H1 (cell line): ENCODE measurements at regions not wholly inside any gene's neighbourhood (a gene's known extent, or its start where the extent isn't known, plus 50 kb on each side); places are given as distances from the start of the nearest gene placed in this dataset.

ENCODE experiments used
- CHD1 ChIP-seq: IDR thresholded peaks from 2 replicates; pipeline ENCODE4 v1.6.1; 2012; ENCODE audit warnings: low read depth, low read length, improper control_type of control experiment
- CHD2 ChIP-seq: IDR thresholded peaks from 2 replicates; pipeline ENCODE4 v1.6.1; 2012; ENCODE audit warnings: low read length, improper control_type of control experiment
- CREB1 ChIP-seq: IDR thresholded peaks from 2 replicates; pipeline ENCODE4 v1.6.1; 2012; ENCODE audit warnings: inconsistent platforms
- EZH2 ChIP-seq: fragments of 200-600 bp; sonication (generic); IDR thresholded peaks from 2 replicates; pipeline ENCODE4 v1.7.1; 2012; ENCODE audit warnings: low read depth, mild to moderate bottlenecking, moderate library complexity, low read length, inconsistent platforms; ENCODE audit not compliant: severe bottlenecking
- GABPA ChIP-seq: IDR thresholded peaks from 2 replicates; pipeline ENCODE4 v1.6.1; 2011; ENCODE audit warnings: mild to moderate bottlenecking, low read length, moderate library complexity, borderline replicate concordance; ENCODE audit not compliant: insufficient read depth
- JUND ChIP-seq: IDR thresholded peaks from 2 replicates; pipeline ENCODE4 v1.6.1; 2011; ENCODE audit warnings: mild to moderate bottlenecking, improper control_type of control experiment, low read length
- POLR2A ChIP-seq, 2 experiments: IDR thresholded peaks; 1 replicate in 1 of 2; 2 replicates in 1 of 2; pipeline ENCODE4 v1.6.1; 2011; ENCODE audit warnings: low read depth in 2 of 2, low read length in 2 of 2, mild to moderate bottlenecking in 2 of 2; ENCODE audit errors: control extremely low read depth in 1 of 2
- POLR2AphosphoS5 ChIP-seq: IDR thresholded peaks from 2 replicates; pipeline ENCODE4 v1.6.1; 2011; ENCODE audit warnings: low read depth, low read length
- SIN3A ChIP-seq, 2 experiments: IDR thresholded peaks in 1 of 2; conservative IDR thresholded peaks in 1 of 2; 2 replicates each; pipeline ENCODE4 v1.6.1; 2011 to 2012; ENCODE audit warnings: low read length in 2 of 2, improper control_type of control experiment in 1 of 2, low read depth in 1 of 2, mild to moderate bottlenecking in 1 of 2
- SIX5 ChIP-seq: IDR thresholded peaks from 2 replicates; pipeline ENCODE4 v1.6.1; 2011; ENCODE audit warnings: mild to moderate bottlenecking, low read depth, low read length
- SP4 ChIP-seq: IDR thresholded peaks from 2 replicates; pipeline ENCODE4 v1.6.1; 2012; ENCODE audit warnings: low read length, inconsistent platforms
- TAF1 ChIP-seq: IDR thresholded peaks from 2 replicates; pipeline ENCODE4 v1.6.1; 2011; ENCODE audit warnings: mild to moderate bottlenecking, low read depth, low read length
- TCF12 ChIP-seq: IDR thresholded peaks from 2 replicates; pipeline ENCODE4 v1.6.1; 2011; ENCODE audit warnings: low read depth, mild to moderate bottlenecking, low read length
- TF ChIP-seq, protein P1 (sequence below), 3 experiments: IDR thresholded peaks; 1 replicate in 2 of 3; 2 replicates in 1 of 3; pipeline versions ENCODE4 v1.5.1 to v1.6.1; 2011; ENCODE audit warnings: low read length in 3 of 3, mild to moderate bottlenecking in 3 of 3, inconsistent platforms in 2 of 3, low read depth in 1 of 3, moderate library complexity in 1 of 3; ENCODE audit not compliant: insufficient read depth in 1 of 3; ENCODE audit errors: control extremely low read depth in 1 of 3

DNA sequence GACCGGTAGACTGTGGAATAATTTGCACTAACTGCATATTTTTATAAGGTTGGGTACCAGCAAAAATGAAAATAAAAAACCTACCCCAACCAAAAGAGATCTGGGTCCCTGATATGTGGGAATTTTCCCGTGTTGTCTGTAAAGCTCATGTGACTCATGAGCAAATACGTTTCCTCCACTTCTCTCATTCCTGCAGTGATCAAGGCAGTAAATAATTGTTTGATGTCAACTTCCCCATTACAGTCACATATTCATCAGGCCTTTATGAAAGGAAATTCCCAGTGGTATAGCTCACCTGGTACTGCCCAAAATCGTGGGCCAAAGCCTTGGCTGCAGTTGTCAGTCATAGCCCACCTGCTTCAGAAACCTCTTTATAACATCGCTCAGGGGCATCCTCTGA, 166.0 kb upstream of the ANK3 start:
- TF ChIP-seq CHD1: no peak
- TF ChIP-seq SIX5: no peak
- no peak for TF ChIP-seq POLR2A (IDR thresholded peaks at IDR 0.05; ENCODE audit: control extremely low read depth in 1 of 2, low read depth in 2 of 2, low read length in 2 of 2)
- no peak for TF ChIP-seq GABPA
- TF ChIP-seq, protein P1, sequence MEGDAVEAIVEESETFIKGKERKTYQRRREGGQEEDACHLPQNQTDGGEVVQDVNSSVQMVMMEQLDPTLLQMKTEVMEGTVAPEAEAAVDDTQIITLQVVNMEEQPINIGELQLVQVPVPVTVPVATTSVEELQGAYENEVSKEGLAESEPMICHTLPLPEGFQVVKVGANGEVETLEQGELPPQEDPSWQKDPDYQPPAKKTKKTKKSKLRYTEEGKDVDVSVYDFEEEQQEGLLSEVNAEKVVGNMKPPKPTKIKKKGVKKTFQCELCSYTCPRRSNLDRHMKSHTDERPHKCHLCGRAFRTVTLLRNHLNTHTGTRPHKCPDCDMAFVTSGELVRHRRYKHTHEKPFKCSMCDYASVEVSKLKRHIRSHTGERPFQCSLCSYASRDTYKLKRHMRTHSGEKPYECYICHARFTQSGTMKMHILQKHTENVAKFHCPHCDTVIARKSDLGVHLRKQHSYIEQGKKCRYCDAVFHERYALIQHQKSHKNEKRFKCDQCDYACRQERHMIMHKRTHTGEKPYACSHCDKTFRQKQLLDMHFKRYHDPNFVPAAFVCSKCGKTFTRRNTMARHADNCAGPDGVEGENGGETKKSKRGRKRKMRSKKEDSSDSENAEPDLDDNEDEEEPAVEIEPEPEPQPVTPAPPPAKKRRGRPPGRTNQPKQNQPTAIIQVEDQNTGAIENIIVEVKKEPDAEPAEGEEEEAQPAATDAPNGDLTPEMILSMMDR (IDR thresholded peaks at IDR 0.05; ENCODE audit: control extremely low read depth in 1 of 3, insufficient read depth in 1 of 3, low read depth in 1 of 3, low read length in 3 of 3): no peak
- no peak for TF ChIP-seq CHD2
- TF ChIP-seq JUND: no peak
- no peak for TF ChIP-seq TCF12
- TF ChIP-seq CREB1: no peak
- no peak for TF ChIP-seq TAF1
- no peak for TF ChIP-seq SP4
- no peak for TF ChIP-seq EZH2
- TF ChIP-seq POLR2AphosphoS5: no peak
- no peak for TF ChIP-seq SIN3A (conservative IDR thresholded peaks at IDR 0.05 in 1 of 2, IDR thresholded peaks at IDR 0.05 in 1 of 2; ENCODE audit: low read depth in 1 of 2, low read length in 2 of 2)
